Panc1 (cell line): ENCODE measurements at regions not wholly inside any gene's neighbourhood (a gene's known extent, or its start where the extent isn't known, plus 50 kb on each side); places are given as distances from the start of the nearest gene placed in this dataset.

ENCODE experiments used
- CTCF ChIP-seq: fragments of 450-650 bp; IDR thresholded peaks from 2 replicates; pipeline ENCODE4 v1.5.1; 2017; ENCODE audit warnings: mild to moderate bottlenecking
- POLR2AphosphoS5 ChIP-seq: IDR thresholded peaks from 2 replicates; pipeline ENCODE4 v1.6.1; 2012; ENCODE audit warnings: mild to moderate bottlenecking, low read depth, low read length, moderate library complexity
- REST ChIP-seq, 2 experiments: IDR thresholded peaks; 2 replicates each; pipeline ENCODE4 v1.6.1; 2011 to 2012; ENCODE audit warnings: low read depth in 2 of 2, control low read depth in 1 of 2, low read length in 1 of 2, mild to moderate bottlenecking in 1 of 2, moderate library complexity in 1 of 2; ENCODE audit not compliant: insufficient read depth in 1 of 2
- SIN3A ChIP-seq: IDR thresholded peaks from 2 replicates; pipeline ENCODE4 v1.6.1; 2012; ENCODE audit warnings: low read depth, mild to moderate bottlenecking, low read length, moderate library complexity, borderline replicate concordance; ENCODE audit not compliant: insufficient read depth
- TCF7L2 ChIP-seq: IDR thresholded peaks from 2 replicates; pipeline ENCODE4 v1.6.1; 2011; ENCODE audit warnings: mild to moderate bottlenecking, low read depth, low read length, inconsistent platforms

GRCh38 chr12:107492393-107493134, 193.0 kb upstream of the PWP1 start:
- no peak for TF ChIP-seq REST (IDR thresholded peaks at IDR 0.05; ENCODE audit: insufficient read depth in 1 of 2, low read depth in 2 of 2, low read length in 1 of 2)
- TF ChIP-seq POLR2AphosphoS5 = no peak
- TF ChIP-seq CTCF = no peak
- no peak for TF ChIP-seq SIN3A
- TF ChIP-seq TCF7L2 = no peak
